ENCODE measurements at regions not wholly inside any gene's neighbourhood (a gene's known extent, or its start where the extent isn't known, plus 50 kb on each side); places are given as distances from the start of the nearest gene placed in this dataset.
"Not testable (repeated sequence)": the region's sequence is repeated elsewhere in the genome, so short reads cannot be mapped to it uniquely, and the experiment has no call there.

DNA sequence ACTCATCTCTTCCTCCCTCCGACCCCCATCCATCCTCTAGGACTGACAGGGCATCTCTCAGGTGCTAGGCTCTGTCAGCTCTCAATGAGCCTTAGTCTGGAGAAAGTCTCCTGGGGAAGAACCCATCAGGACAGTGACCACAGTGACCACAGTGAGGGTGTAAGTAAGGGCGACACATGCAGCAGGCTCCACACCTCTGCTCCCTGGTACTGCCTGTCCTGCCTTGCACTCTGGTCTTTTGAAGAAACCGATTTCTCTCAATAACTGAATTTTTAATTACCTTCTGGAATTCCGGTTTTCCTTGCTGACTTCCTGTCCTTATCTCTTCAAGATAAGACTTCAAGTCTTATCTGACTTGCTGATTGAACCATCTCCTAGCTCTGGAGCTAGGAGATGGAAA is 190.2 kb downstream of the ACTR3B start:
- DNase-seq = no peak

- DNase-seq = peak; percentile 67
Measured at GRCh38 chr7:152956006-152956405, 196.5 kb downstream of the ACTR3B start.

- DNase-seq = peak; percentile 66
Measured at GRCh38 chr7:152959610-152960009, 200.1 kb downstream of the ACTR3B start.

DNA sequence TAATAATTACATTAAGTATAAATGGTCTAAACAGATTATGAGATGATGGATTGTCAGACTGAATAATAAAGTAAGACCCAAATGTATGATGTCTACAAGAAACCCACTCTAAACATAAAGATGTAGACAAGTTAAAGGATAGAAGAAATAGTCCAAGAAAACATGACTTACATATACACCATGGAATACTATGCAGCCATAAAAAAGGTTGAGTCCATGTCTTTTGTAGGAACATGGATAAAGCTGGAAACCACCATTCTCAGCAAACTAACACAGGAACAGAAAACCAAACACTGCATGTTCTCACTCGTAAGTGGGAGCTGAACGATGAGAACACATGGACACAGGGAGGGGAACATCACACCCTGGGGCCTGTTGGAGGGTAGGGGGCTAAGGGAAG is 202.2 kb downstream of the ACTR3B start:
- DNase-seq = not testable (repeated sequence)

DNA sequence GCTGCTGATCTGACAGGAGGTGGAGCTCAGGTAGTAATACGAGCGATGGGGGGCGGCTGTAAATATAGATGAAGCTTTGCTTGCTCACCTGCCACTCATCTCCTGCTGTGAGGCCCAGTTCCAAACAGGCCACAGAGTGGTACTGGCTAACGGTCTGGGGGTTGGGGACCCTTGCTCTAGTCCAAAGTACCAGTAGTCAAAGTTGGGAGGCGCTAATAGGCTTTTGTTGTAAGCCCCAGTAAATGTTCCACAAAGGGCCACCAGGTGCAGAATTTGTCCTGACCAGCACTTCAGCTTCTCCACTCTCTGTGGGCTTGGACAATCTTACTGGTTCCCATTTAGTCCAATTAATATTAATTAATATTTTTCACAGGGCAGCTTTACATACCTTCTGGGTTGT is 206.6 kb downstream of the ACTR3B start:
- no peak for DNase-seq

DNA sequence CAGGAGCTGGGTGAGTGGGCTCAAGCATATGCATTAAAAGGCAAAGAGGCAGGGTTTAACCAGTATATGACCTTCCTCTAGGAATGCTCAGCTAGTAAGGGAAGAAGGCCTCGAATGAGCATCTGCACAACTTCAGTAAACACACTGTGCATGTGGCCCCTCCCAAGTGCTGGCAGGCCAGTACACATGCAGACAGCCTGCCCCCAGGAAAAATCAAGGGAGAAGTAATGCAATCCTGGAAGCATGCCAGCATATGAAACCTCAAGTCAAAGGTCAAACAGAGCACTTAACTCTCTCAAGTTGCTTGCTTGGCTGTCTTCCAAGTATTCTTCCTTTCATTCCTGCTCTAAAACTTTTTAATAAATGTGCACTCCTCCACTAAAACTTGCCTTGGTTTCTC is 208.4 kb downstream of the ACTR3B start:
- DNase-seq = peak; percentile 96

DNA sequence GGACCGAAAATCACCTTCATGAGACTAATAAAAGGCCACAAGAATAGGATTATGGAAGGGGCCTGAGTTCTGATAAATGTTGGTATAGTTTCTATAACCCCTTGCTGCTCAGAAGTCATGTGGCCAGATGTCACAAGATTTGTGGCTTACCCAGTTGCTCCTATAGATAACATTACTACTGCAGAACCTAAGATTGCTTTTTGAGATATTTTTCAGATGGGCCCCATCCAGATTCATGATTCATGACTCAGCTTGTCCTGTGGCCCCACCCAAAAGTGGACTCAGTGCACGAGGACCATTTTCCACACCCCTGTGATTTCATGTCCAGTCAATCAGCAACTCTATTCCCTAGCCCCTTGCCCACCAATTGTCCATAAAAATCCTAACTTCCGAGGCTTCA is 209.0 kb downstream of the ACTR3B start:
- DNase-seq = peak; percentile 95

GRCh38 chr7:152969335-152969734 is 209.8 kb downstream of the ACTR3B start:
- no peak for DNase-seq

- DNase-seq = peak; percentile 45
Measured at GRCh38 chr7:152969839-152970238, 210.3 kb downstream of the ACTR3B start.

GRCh38 chr7:152970481-152970880 is 210.9 kb downstream of the ACTR3B start:
- no peak for DNase-seq

DNA sequence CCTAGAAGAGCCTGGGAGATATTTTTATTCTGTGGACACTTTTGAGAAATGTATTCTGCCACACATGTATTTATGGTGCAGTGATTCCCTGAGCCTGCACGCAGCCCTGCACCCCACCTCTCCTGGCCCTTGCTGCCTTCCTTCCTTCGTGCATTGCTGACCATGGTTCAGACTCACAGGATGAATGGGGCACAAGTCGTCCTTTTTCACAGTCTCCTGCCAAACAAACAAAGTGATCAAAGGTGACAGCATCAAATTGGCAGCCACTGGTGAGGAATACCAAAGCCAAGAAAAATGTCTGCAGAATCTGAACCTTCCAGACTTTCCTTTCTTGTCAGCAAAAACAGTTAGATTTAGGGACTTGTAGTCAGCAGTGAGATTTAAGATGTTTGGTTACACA is 215.0 kb downstream of the ACTR3B start:
- DNase-seq = no peak

- peak; percentile 85 for DNase-seq
Measured at GRCh38 chr7:152975076-152975475, 215.5 kb downstream of the ACTR3B start.

DNA sequence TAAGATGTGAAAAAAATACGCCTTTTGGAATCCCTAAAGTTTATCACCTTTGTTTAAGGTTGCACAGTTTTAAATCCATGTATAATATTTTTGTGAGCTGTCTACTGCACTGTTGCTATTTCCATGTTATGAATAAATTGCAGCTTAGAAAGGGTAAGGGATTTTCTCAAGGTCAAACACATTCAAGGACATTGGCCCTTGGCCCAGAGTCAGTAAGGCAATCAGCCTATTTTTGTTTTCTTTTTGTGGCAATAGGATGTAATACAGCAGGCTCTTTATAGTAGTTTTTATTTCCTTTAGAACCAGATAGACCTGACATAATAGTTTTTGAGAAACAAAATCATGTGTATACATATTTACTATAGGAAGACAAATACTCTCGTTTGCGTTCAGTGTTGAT is 219.8 kb downstream of the ACTR3B start:
- DNase-seq = no peak

- DNase-seq = peak; percentile 88
Measured at GRCh38 chr7:152984421-152984820, 224.9 kb downstream of the ACTR3B start.

- no peak for DNase-seq
Measured at GRCh38 chr7:152986376-152986775, 226.8 kb downstream of the ACTR3B start.

GRCh38 chr7:152987656-152988055 is 228.1 kb downstream of the ACTR3B start:
- no peak for DNase-seq

GRCh38 chr7:152989889-152990380 is 230.4 kb downstream of the ACTR3B start:
- no peak for DNase-seq

DNA sequence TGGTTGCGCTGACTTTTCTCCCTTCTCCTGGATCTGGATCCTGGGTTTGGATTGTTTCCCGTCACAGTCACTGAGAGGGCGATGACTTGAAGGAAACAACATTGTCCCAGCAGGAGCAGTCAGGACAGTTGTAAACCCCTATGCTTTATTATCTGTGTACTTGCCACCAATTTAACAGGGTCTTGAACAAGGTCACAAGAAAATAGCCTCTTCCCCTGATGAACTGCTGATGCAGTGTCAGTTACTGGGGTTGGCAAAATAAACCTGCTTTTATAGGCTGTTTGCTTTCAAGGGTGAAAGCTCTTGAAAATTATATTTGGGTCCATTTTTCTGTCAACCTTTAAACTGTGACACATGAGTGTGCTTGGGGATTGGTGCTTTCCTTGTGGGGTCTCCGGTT is 238.9 kb downstream of the ACTR3B start:
- no peak for DNase-seq

DNA sequence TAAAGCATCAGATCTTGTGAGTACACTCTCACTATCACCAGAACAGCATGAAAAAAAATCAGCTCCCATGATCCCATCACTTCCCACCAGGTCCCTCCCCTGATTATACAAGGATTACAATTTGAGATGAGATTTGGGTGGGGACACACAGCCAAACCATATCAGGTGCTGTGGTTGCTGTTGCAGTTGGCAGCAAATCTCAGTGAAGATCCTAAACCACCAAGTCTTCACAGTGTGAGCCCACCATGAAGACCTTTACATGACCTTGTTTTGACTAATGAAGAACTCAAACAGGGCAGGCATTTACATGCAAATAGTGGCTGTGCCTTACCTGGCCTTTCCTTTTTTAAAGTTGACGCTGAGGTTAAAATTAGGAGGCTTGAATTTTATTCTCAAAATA is 242.6 kb downstream of the ACTR3B start:
- no peak for DNase-seq

GRCh38 chr7:153002572-153002971 is 243.0 kb downstream of the ACTR3B start:
- no peak for DNase-seq

GRCh38 chr7:153004341-153004740 is 244.8 kb downstream of the ACTR3B start:
- no peak for DNase-seq

DNA sequence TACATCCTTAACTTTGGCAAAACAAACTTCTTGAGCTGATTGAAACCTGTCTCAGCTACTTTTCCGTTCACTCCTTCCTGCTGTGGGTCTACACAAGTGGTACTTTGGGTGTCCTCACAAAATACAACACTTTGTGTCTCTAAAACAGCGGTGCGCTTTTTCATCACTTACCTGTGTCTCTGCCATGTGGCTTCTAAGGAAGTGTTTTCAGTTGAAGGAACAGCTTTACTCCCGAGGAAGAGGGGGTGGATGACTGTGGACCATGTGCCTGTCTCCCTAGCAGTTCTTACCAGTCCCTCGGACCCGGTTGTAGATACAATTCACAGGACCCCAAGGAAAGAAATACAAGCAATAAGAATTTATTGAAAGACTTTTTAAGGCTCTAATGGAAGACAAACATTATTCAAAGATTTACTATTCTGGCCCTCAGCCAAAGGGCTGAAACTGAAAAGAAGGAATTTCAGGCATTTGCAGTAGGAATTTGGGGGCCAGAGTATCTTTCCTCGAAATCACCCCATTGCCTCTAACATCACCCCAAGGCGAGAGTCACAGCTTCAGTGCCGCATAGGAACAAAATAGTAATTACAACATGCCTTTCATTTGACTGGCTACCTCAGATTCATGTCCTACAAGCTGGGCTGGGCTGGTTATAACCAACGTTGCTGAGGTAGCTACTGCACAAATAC is 246.3 kb downstream of the ACTR3B start:
- DNase-seq = no peak

GRCh38 chr7:153006452-153006851 is 246.9 kb downstream of the ACTR3B start:
- no peak for DNase-seq

DNA sequence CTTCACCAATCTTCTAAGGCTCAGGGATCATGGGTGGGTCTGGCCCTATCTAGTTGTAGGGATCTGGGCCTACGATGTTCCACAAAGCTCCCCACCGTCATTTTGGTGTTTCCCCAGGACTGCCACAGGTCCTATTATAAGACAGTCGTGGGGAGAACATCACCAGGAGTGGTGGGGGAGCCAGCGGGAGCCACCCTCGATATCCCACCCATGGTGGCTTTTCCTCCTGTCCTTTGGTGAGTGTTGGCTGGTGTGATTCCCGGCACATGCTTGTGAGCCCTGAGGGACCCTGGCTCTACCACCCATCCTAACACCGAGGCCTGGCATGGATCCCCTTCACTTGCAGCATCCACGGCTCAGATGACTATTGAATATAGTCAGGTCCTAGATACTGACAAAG is 247.4 kb downstream of the ACTR3B start:
- no peak for DNase-seq

DNA sequence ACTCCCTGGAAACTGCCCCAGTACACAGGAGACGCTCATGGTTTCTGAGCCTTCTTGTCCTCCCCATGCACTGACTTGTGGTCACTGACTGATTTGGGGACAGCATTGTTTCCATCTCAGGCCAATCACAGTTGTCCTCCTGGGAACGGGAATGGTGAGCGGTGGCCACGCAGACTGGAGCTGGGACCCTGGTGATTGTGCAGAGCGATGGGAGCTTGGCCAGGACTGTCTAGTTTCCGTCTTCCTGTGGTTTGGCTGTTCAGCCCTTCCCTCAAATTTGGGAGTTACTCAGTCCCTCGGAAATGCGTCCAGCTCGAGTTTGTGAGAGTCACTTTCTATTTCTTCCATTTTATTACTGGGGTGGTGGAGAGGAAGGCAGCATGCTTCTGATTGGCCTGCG is 250.9 kb downstream of the ACTR3B start:
- DNase-seq = no peak

All from NCI-H82 (cell line).